Erythroblast (primary cell): ENCODE measurements at regions not wholly inside any gene's neighbourhood (a gene's known extent, or its start where the extent isn't known, plus 50 kb on each side); places are given as distances from the start of the nearest gene placed in this dataset.
"Not testable (repeated sequence)": the region's sequence is repeated elsewhere in the genome, so short reads cannot be mapped to it uniquely, and the experiment has no call there.

Source experiments
- DNase-seq, 2 experiments: peaks; one replicate each; lab custom pipeline; 2025; lab: John Stamatoyannopoulos, UW
- GATA1 ChIP-seq: IDR thresholded peaks from 2 replicates; pipeline ENCODE4 v1.6.1; 2011; ENCODE audit warnings: low read depth, mild to moderate bottlenecking, control low read depth, low read length, moderate library complexity
- POLR2A ChIP-seq: IDR thresholded peaks from 2 replicates; pipeline ENCODE4 v1.6.1; 2011; ENCODE audit warnings: mild to moderate bottlenecking, low read length

GRCh38 chr1:232168508-232168907 lies 461.4 kb downstream of the SIPA1L2 start:
- no peak for DNase-seq
- TF ChIP-seq GATA1, result no peak
- TF ChIP-seq POLR2A, result no peak

- TF ChIP-seq POLR2A, result no peak
- no peak for TF ChIP-seq GATA1
- DNase-seq, result no peak
Measured at GRCh38 chr1:232166942-232167341, 463.0 kb downstream of the SIPA1L2 start.

GRCh38 chr1:232164078-232164963 lies 465.6 kb downstream of the SIPA1L2 start:
- no peak for DNase-seq
- TF ChIP-seq GATA1 (no peak), POLR2A (no peak)

- DNase-seq, result no peak
- TF ChIP-seq POLR2A (no peak), GATA1 (no peak)
Measured at GRCh38 chr1:232163533-232163932, 466.4 kb downstream of the SIPA1L2 start.

GRCh38 chr1:232162001-232162400 lies 467.9 kb downstream of the SIPA1L2 start:
- TF ChIP-seq POLR2A (no peak), GATA1 (no peak)
- DNase-seq, result no peak

- DNase-seq, result not testable (repeated sequence)
Measured at GRCh38 chr1:232158558-232158957, 471.4 kb downstream of the SIPA1L2 start.

- not testable (repeated sequence) for DNase-seq
Measured at GRCh38 chr1:232156070-232156469, 473.9 kb downstream of the SIPA1L2 start.

GRCh38 chr1:232153652-232154051 lies 476.3 kb downstream of the SIPA1L2 start:
- DNase-seq, result no peak
- TF ChIP-seq GATA1 (no peak), POLR2A (no peak)

- TF ChIP-seq POLR2A (no peak), GATA1 (no peak)
- DNase-seq, result no peak
Measured at GRCh38 chr1:232150770-232151548, 479.0 kb downstream of the SIPA1L2 start.

GRCh38 chr1:232149287-232150201 lies 480.4 kb downstream of the SIPA1L2 start:
- no peak for TF ChIP-seq GATA1
- TF ChIP-seq POLR2A, result no peak
- no peak for DNase-seq

- no peak for TF ChIP-seq GATA1
- TF ChIP-seq POLR2A, result no peak
- no peak for DNase-seq
Measured at GRCh38 chr1:232147215-232147614, 482.7 kb downstream of the SIPA1L2 start.

GRCh38 chr1:232146514-232146913 lies 483.4 kb downstream of the SIPA1L2 start:
- TF ChIP-seq GATA1 (no peak), POLR2A (no peak)
- no peak for DNase-seq

- TF ChIP-seq POLR2A (no peak), GATA1 (no peak)
- DNase-seq, result no peak
Measured at GRCh38 chr1:232145768-232146167, 484.2 kb downstream of the SIPA1L2 start.
